H7 (cell line): ENCODE measurements at regions not wholly inside any gene's neighbourhood (a gene's known extent, or its start where the extent isn't known, plus 50 kb on each side); places are given as distances from the start of the nearest gene placed in this dataset.
"Not testable (repeated sequence)": the region's sequence is repeated elsewhere in the genome, so short reads cannot be mapped to it uniquely, and the experiment has no call there.

Experiments
- DNase-seq: peaks from one replicate; pipeline ENCODE4 v3.0.0; 2012
- H3K27me3 ChIP-seq: 2 replicates; pipeline ENCODE4 v1.6.0; 2011; ENCODE audit warnings: mild to moderate bottlenecking, low read length; ENCODE audit not compliant: control insufficient read depth, insufficient read depth
- H3K36me3 ChIP-seq: replicated peaks from 2 replicates; pipeline ENCODE4 v1.5.1; 2011; ENCODE audit warnings: low read length; ENCODE audit not compliant: control insufficient read depth, insufficient read depth
- H3K4me3 ChIP-seq: 2 replicates; pipeline ENCODE4 v1.5.1; 2011; ENCODE audit warnings: low read depth, mild to moderate bottlenecking, control low read depth, low read length, moderate library complexity; ENCODE audit not compliant: insufficient read depth

- H3K27me3 ChIP-seq, result no peaks in the 10 kb centered on the region
- no peaks in the 10 kb centered on the region for H3K36me3 ChIP-seq
- H3K4me3 ChIP-seq, result no peak overlapping the region
These were observed 258.1 kb downstream of the PCNX1 start for GRCh38 chr14:71165121-71166031.

GRCh38 chr14:71166180-71166837, 259.1 kb downstream of the PCNX1 start:
- Histone ChIP-seq H3K36me3 (no peaks in the 10 kb centered on the region), H3K4me3 (no peak overlapping the region), H3K27me3 (no peaks in the 10 kb centered on the region)
- DNase-seq, result peak; percentile 85

More at GRCh38 chr14:71165121-71166031, 258.1 kb downstream of the PCNX1 start:
- DNase-seq, result no peak

GRCh38 chr14:71167325-71167950, 260.2 kb downstream of the PCNX1 start:
- H3K27me3 ChIP-seq, H3K4me3 ChIP-seq, DNase-seq, H3K36me3 ChIP-seq: not testable (repeated sequence)

- not testable (repeated sequence) for H3K36me3 ChIP-seq, H3K27me3 ChIP-seq, H3K4me3 ChIP-seq, DNase-seq
These were observed 260.9 kb downstream of the PCNX1 start for GRCh38 chr14:71168161-71168560.

- DNase-seq, result peak; percentile 47
- Histone ChIP-seq H3K4me3 (no peak overlapping the region), H3K27me3 (no peaks in the 10 kb centered on the region), H3K36me3 (no peaks in the 10 kb centered on the region)
These were observed 261.5 kb downstream of the PCNX1 start for GRCh38 chr14:71168564-71169427.

- Histone ChIP-seq H3K36me3 (no peaks in the 10 kb centered on the region), H3K4me3 (no peak overlapping the region), H3K27me3 (no peaks in the 10 kb centered on the region)
- no peak for DNase-seq
These were observed 262.6 kb downstream of the PCNX1 start for GRCh38 chr14:71169861-71170260.

- Histone ChIP-seq H3K4me3 (no peak overlapping the region), H3K36me3 (no peaks in the 10 kb centered on the region), H3K27me3 (no peaks in the 10 kb centered on the region)
- no peak for DNase-seq
These were observed 268.2 kb downstream of the PCNX1 start for GRCh38 chr14:71175491-71175890.

- Histone ChIP-seq H3K4me3 (no peak overlapping the region), H3K36me3 (no peaks in the 10 kb centered on the region), H3K27me3 (no peaks in the 10 kb centered on the region)
- DNase-seq, result no peak
These were observed 271.8 kb downstream of the PCNX1 start for GRCh38 chr14:71179066-71179465.

- DNase-seq, result no peak
- Histone ChIP-seq H3K27me3 (no peaks in the 10 kb centered on the region), H3K4me3 (no peak overlapping the region), H3K36me3 (no peaks in the 10 kb centered on the region)
These were observed 273.1 kb downstream of the PCNX1 start for GRCh38 chr14:71180397-71180796.

- no peaks in the 10 kb centered on the region for H3K27me3 ChIP-seq
- no peak overlapping the region for H3K4me3 ChIP-seq
- H3K36me3 ChIP-seq, result no peaks in the 10 kb centered on the region
- no peak for DNase-seq
These were observed 274.1 kb downstream of the PCNX1 start for GRCh38 chr14:71181215-71182003.

GRCh38 chr14:71183876-71184689, 276.8 kb downstream of the PCNX1 start:
- no peaks in the 10 kb centered on the region for H3K27me3 ChIP-seq
- H3K4me3 ChIP-seq, result no peak overlapping the region
- H3K36me3 ChIP-seq, result no peaks in the 10 kb centered on the region
- no peak for DNase-seq

GRCh38 chr14:71185637-71186036, 278.4 kb downstream of the PCNX1 start:
- no peak for DNase-seq
- no peak overlapping the region for H3K4me3 ChIP-seq
- H3K36me3 ChIP-seq, result no peaks in the 10 kb centered on the region
- H3K27me3 ChIP-seq, result no peaks in the 10 kb centered on the region
